IMR-90 (cell line): ENCODE measurements at regions not wholly inside any gene's neighbourhood (a gene's known extent, or its start where the extent isn't known, plus 50 kb on each side); places are given as distances from the start of the nearest gene placed in this dataset.

ENCODE experiments used
- ATAC-seq: fragments of 200-7000 bp; cut with Tn5 transposase; 2 replicates; pipeline ENCODE4 v1.9.1; 2020; ENCODE audit warnings: low read depth, mild to moderate bottlenecking, moderate library complexity
- BruUV-seq: library from RNA; stranded (reverse); fragments of 400-500 nt; replicated peaks from 2 replicates; lab custom pipeline; 2021; lab: Mats Ljungman, UMichigan
- CTCF ChIA-PET: fragments of 300-600 bp; formaldehyde crosslinking; extraction: SDS; loops from one replicate; lab custom pipeline; 2021; ENCODE audit warnings: antibody characterized with exemption; lab: Yijun Ruan, JAX
- POLR2A ChIA-PET: fragments of 300-600 bp; sonication (Branson Sonifier 250); formaldehyde crosslinking; loops from one replicate; lab custom pipeline; 2022; ENCODE audit warnings: antibody characterized with exemption; ENCODE audit not compliant: unreplicated experiment; lab: Charles Lee
- DNase-seq: peaks from one replicate; pipeline ENCODE4 v3.0.0; 2013
- H2AFZ ChIP-seq: replicated peaks from 2 replicates; pipeline ENCODE3; 2013; ENCODE audit warnings: low read length, mild to moderate bottlenecking; ENCODE audit not compliant: poor library complexity
- H2AK5ac ChIP-seq: 2 replicates; pipeline ENCODE4 v1.6.1; 2013; ENCODE audit warnings: low read depth, low read length, inconsistent platforms
- H2AK9ac ChIP-seq: replicated peaks from 2 replicates; pipeline ENCODE3; 2013; ENCODE audit warnings: mild to moderate bottlenecking, low read depth, low read length, moderate library complexity; ENCODE audit not compliant: poor library complexity
- H2BK120ac ChIP-seq: 2 replicates; pipeline ENCODE4 v1.6.1; 2013; ENCODE audit warnings: low read depth, low read length, inconsistent platforms
- H2BK15ac ChIP-seq: 3 replicates; pipeline ENCODE4 v1.6.1; 2013; ENCODE audit warnings: low read depth, low read length, inconsistent platforms
- H2BK20ac ChIP-seq: 2 replicates; pipeline ENCODE4 v1.6.1; 2013; ENCODE audit warnings: low read depth, mild to moderate bottlenecking, inconsistent platforms, low read length, moderate library complexity
- H2BK5ac ChIP-seq: 2 replicates; pipeline ENCODE4 v1.6.1; 2013; ENCODE audit warnings: mild to moderate bottlenecking, low read depth, low read length, inconsistent platforms; ENCODE audit not compliant: poor library complexity, severe bottlenecking
- H3K14ac ChIP-seq: replicated peaks from 2 replicates; pipeline ENCODE4 v1.6.1; 2013; ENCODE audit warnings: low read depth, low read length, inconsistent platforms
- H3K18ac ChIP-seq: 2 replicates; pipeline ENCODE4 v1.6.1; 2013; ENCODE audit warnings: low read depth, low read length, control low read depth
- H3K23ac ChIP-seq: 2 replicates; pipeline ENCODE4 v1.6.1; 2013; ENCODE audit warnings: low read depth, low read length, inconsistent platforms
- H3K27ac ChIP-seq: 2 replicates; pipeline ENCODE4 v1.5.1; 2013; ENCODE audit warnings: mild to moderate bottlenecking, control low read depth, low read length; ENCODE audit not compliant: insufficient read depth
- H3K27me3 ChIP-seq: 2 replicates; pipeline ENCODE4 v1.6.1; 2013; ENCODE audit warnings: low read length; ENCODE audit not compliant: control insufficient read depth, insufficient read depth
- H3K36me3 ChIP-seq: 2 replicates; pipeline ENCODE4 v1.6.1; 2013; ENCODE audit warnings: low read length, mixed read lengths; ENCODE audit not compliant: control insufficient read depth, insufficient read depth
- H3K4ac ChIP-seq: 2 replicates; pipeline ENCODE4 v1.6.1; 2013; ENCODE audit warnings: low read depth, low read length, inconsistent platforms
- H3K4me1 ChIP-seq: 2 replicates; pipeline ENCODE4 v1.6.1; 2013; ENCODE audit warnings: low read length, mixed read lengths; ENCODE audit not compliant: control insufficient read depth, insufficient read depth
- H3K4me2 ChIP-seq: 2 replicates; pipeline ENCODE4 v1.6.1; 2013; ENCODE audit warnings: low read depth, mild to moderate bottlenecking, control low read depth, low read length, moderate library complexity
- H3K4me3 ChIP-seq: 2 replicates; pipeline ENCODE4 v1.5.1; 2013; ENCODE audit warnings: low read depth, mild to moderate bottlenecking, control low read depth, low read length, moderate library complexity; ENCODE audit not compliant: insufficient read depth
- H3K56ac ChIP-seq: 2 replicates; pipeline ENCODE4 v1.6.1; 2013; ENCODE audit warnings: low read length, inconsistent platforms; ENCODE audit not compliant: insufficient read depth; ENCODE audit errors: extremely low read depth
- H3K79me1 ChIP-seq, 2 experiments: 2 replicates each; pipeline ENCODE4 v1.6.1; 2013; ENCODE audit warnings: low read length in 2 of 2, inconsistent platforms in 1 of 2, low read depth in 1 of 2
- H3K9ac ChIP-seq: 2 replicates; pipeline ENCODE4 v1.6.1; 2013; ENCODE audit warnings: low read depth, low read length, control low read depth
- H3K9me1 ChIP-seq: 2 replicates; pipeline ENCODE4 v1.6.1; 2013; ENCODE audit warnings: low read length, inconsistent platforms; ENCODE audit not compliant: insufficient read depth
- H3K9me3 ChIP-seq: 2 replicates; pipeline ENCODE4 v1.6.1; 2013; ENCODE audit warnings: low read length; ENCODE audit not compliant: control insufficient read depth, insufficient read depth
- H4K20me1 ChIP-seq: 2 replicates; pipeline ENCODE4 v1.6.1; 2013; ENCODE audit warnings: low read length, inconsistent platforms; ENCODE audit not compliant: insufficient read depth
- H4K5ac ChIP-seq: 2 replicates; pipeline ENCODE4 v1.6.1; 2013; ENCODE audit warnings: mild to moderate bottlenecking, low read depth, low read length, control low read depth
- H4K8ac ChIP-seq, 2 experiments: 2 replicates each; pipeline ENCODE4 v1.6.1; 2013; ENCODE audit warnings: low read depth in 2 of 2, low read length in 2 of 2, control low read depth in 1 of 2, inconsistent platforms in 1 of 2
- H4K91ac ChIP-seq: 2 replicates; pipeline ENCODE4 v1.6.1; 2013; ENCODE audit warnings: low read depth, low read length, inconsistent platforms; ENCODE audit not compliant: insufficient read depth
- BHLHE40 ChIP-seq: fragments of 150-350 bp; IDR thresholded peaks from 2 replicates; pipeline ENCODE4 v1.6.1; 2016; ENCODE audit warnings: mild to moderate bottlenecking, low read depth, low read length
- CEBPB ChIP-seq: IDR thresholded peaks from 2 replicates; pipeline ENCODE4 v1.6.1; 2012; ENCODE audit warnings: low read depth, low read length, improper control_type of control experiment
- CTCF ChIP-seq: conservative IDR thresholded peaks from 2 replicates; pipeline ENCODE4 v1.5.1; 2012; ENCODE audit warnings: mild to moderate bottlenecking, low read depth, low read length, improper control_type of control experiment
- ELK1 ChIP-seq: fragments of 150-350 bp; IDR thresholded peaks from 2 replicates; pipeline ENCODE4 v1.6.1; 2016; ENCODE audit warnings: low read depth, mild to moderate bottlenecking, low read length, moderate library complexity, borderline replicate concordance
- MAZ ChIP-seq: IDR thresholded peaks from 2 replicates; pipeline ENCODE4 v1.6.1; 2012; ENCODE audit warnings: low read depth, mild to moderate bottlenecking, low read length, improper control_type of control experiment, moderate library complexity, borderline replicate concordance
- MXI1 ChIP-seq: IDR thresholded peaks from 2 replicates; pipeline ENCODE4 v1.6.1; 2012; ENCODE audit warnings: low read depth, mild to moderate bottlenecking, low read length, moderate library complexity, borderline replicate concordance
- POLR2A ChIP-seq: IDR thresholded peaks from 2 replicates; pipeline ENCODE4 v1.6.1; 2012; ENCODE audit warnings: mild to moderate bottlenecking, low read depth, low read length
- SMC3 ChIP-seq: fragments of 150-350 bp; IDR thresholded peaks from 2 replicates; pipeline ENCODE4 v1.6.1; 2016; ENCODE audit warnings: low read depth, mild to moderate bottlenecking, antibody characterized with exemption, low read length, moderate library complexity
- WGBS, 2 experiments: methylation state at CpG; one replicate each; pipeline versions ENCODE4 v1.1.5 to v1.1.7; 2013; ENCODE audit warnings: missing lambda C conversion rate in 2 of 2; ENCODE audit not compliant: insufficient read length in 1 of 2; ENCODE audit errors: extremely low coverage in 2 of 2; 5-methylcytosine and 5-hydroxymethylcytosine counted together
- dilution Hi-C: fragments of 300-500 bp; cut with HindIII; formaldehyde crosslinking; loops from one replicate; pipeline ENCODE4 v1.14.3; 2018; ENCODE audit warnings: low sequenced_read_pairs; ENCODE audit not compliant: unreplicated experiment
- in situ Hi-C: fragments of 300-500 bp; cut with MboI; formaldehyde crosslinking; loops from 3 replicates; pipeline ENCODE4 v1.14.3; 2019; ENCODE audit warnings: low sequenced_read_pairs, inconsistent platforms, mixed read lengths
- intact Hi-C: fragments of 100-400 bp; cut with micrococcal nuclease; formaldehyde crosslinking; loops from 2 replicates; pipeline ENCODE4 v1.10.0; 2022

GRCh38 chr4:165721815-165722214 is 151.2 kb upstream of the TLL1 start:
- H3K9me3 ChIP-seq = peaks cover 4% of the 10 kb centered on the region; the same call in 1 of the 2 replicates
- H2AK9ac ChIP-seq = no peak overlapping the region
- H3K4me2 ChIP-seq = no peak overlapping the region
- TF ChIP-seq ELK1 = no peak
- TF ChIP-seq MAZ = no peak
- TF ChIP-seq SMC3 = no peak
- TF ChIP-seq POLR2A = no peak
- no peak for TF ChIP-seq MXI1
- no peak for TF ChIP-seq CEBPB
- no peak for TF ChIP-seq CTCF
- TF ChIP-seq BHLHE40 = no peak
- no peak overlapping the region for H3K23ac ChIP-seq
- H3K14ac ChIP-seq = no peak overlapping the region
- H3K56ac ChIP-seq = no peak overlapping the region
- H2BK20ac ChIP-seq = no peak overlapping the region
- no peaks in the 10 kb centered on the region for H3K79me1 ChIP-seq
- 100% methylated on average over 1 of the region's 4 CpGs; no CpG with 5 or more reads in 1 of the 2 experiments for WGBS, 2 experiments
- no TSS peak for BruUV-seq
- H4K20me1 ChIP-seq = no peaks in the 10 kb centered on the region
- H4K5ac ChIP-seq = no peak overlapping the region
- H4K8ac ChIP-seq = no peak overlapping the region
- H3K36me3 ChIP-seq = no peaks in the 10 kb centered on the region
- no peak overlapping the region for H3K4ac ChIP-seq
- H3K4me1 ChIP-seq = no peaks in the 10 kb centered on the region
- no peak overlapping the region for H3K9ac ChIP-seq
- no peak overlapping the region for H3K27ac ChIP-seq
- DNase-seq (no peak), ATAC-seq (no peak)
- no peak overlapping the region for H3K18ac ChIP-seq
- no peak overlapping the region for H2AK5ac ChIP-seq
- no peak overlapping the region for H3K4me3 ChIP-seq
- no peak overlapping the region for H2BK15ac ChIP-seq
- intact Hi-C loops = no loop called here
- CTCF ChIA-PET = no interaction called here
- in situ Hi-C loops = no loop called here
- H4K91ac ChIP-seq = no peak overlapping the region
- POLR2A ChIA-PET = no interaction called here
- H3K27me3 ChIP-seq = no peaks in the 10 kb centered on the region
- dilution Hi-C loops = no loop called here
- H2BK120ac ChIP-seq = no peak overlapping the region
- no peaks in the 10 kb centered on the region for H3K9me1 ChIP-seq
- no peak overlapping the region for H2AFZ ChIP-seq
- no peak overlapping the region for H2BK5ac ChIP-seq
